ENCODE measurements at regions not wholly inside any gene's neighbourhood (a gene's known extent, or its start where the extent isn't known, plus 50 kb on each side); places are given as distances from the start of the nearest gene placed in this dataset.
A peak's percentile ranks its signal among the peaks of the same experiment; 100 is the strongest.
"Not testable (repeated sequence)": the region's sequence is repeated elsewhere in the genome, so short reads cannot be mapped to it uniquely, and the experiment has no call there.

GRCh38 chr1:94769551-94769950, 50.6 kb upstream of the SLC44A3 start:
- DNase-seq, result no peak

GRCh38 chr1:94768036-94768435, 52.1 kb upstream of the SLC44A3 start:
- no peak for DNase-seq

- no peak for DNase-seq
These were observed 54.2 kb upstream of the SLC44A3 start for GRCh38 chr1:94765958-94766357.

- DNase-seq, result no peak
These were observed 61.0 kb upstream of the SLC44A3 start for GRCh38 chr1:94759188-94759587.

GRCh38 chr1:94757931-94758330, 62.2 kb upstream of the SLC44A3 start:
- no peak for DNase-seq

GRCh38 chr1:94755675-94756074, 64.5 kb upstream of the SLC44A3 start:
- DNase-seq, result no peak

- DNase-seq, result not testable (repeated sequence)
These were observed 65.1 kb upstream of the SLC44A3 start for GRCh38 chr1:94755016-94755415.

GRCh38 chr1:94754570-94754969, 65.6 kb upstream of the SLC44A3 start:
- no peak for DNase-seq

- DNase-seq, result no peak
These were observed 66.1 kb upstream of the SLC44A3 start for GRCh38 chr1:94754095-94754494.

GRCh38 chr1:94753171-94753972, 66.8 kb upstream of the SLC44A3 start:
- DNase-seq, result no peak

- DNase-seq, result not testable (repeated sequence)
These were observed 68.7 kb upstream of the SLC44A3 start for GRCh38 chr1:94751483-94751882.

- DNase-seq, result no peak
These were observed 73.3 kb upstream of the SLC44A3 start for GRCh38 chr1:94746635-94747525.

- DNase-seq, result no peak
These were observed 74.4 kb upstream of the SLC44A3 start for GRCh38 chr1:94745742-94746141.

- peak; percentile 83 for DNase-seq
These were observed 76.3 kb upstream of the SLC44A3 start for GRCh38 chr1:94743862-94744261.

GRCh38 chr1:94741996-94742395, 78.2 kb upstream of the SLC44A3 start:
- no peak for DNase-seq

GRCh38 chr1:94741510-94741909, 78.6 kb upstream of the SLC44A3 start:
- DNase-seq, result no peak

GRCh38 chr1:94739521-94740061, 80.6 kb upstream of the SLC44A3 start:
- no peak for DNase-seq

GRCh38 chr1:94738371-94738770, 81.8 kb upstream of the SLC44A3 start:
- DNase-seq, result no peak

- no peak for DNase-seq
These were observed 82.8 kb upstream of the SLC44A3 start for GRCh38 chr1:94737124-94737998.

- DNase-seq, result no peak
These were observed 83.6 kb upstream of the SLC44A3 start for GRCh38 chr1:94736549-94736948.

GRCh38 chr1:94736073-94736472, 84.1 kb upstream of the SLC44A3 start:
- no peak for DNase-seq

All from NCI-H2171 treated with DMSO at 0.1 percent for 48 hours (cell line).